WTC11 (cell line): ENCODE measurements at regions not wholly inside any gene's neighbourhood (a gene's known extent, or its start where the extent isn't known, plus 50 kb on each side); places are given as distances from the start of the nearest gene placed in this dataset.

Experiments used
- ATAC-seq: fragments of 200-7000 bp; cut with Tn5 transposase; 2 replicates; pipeline ENCODE4 v1.10.0; 2021; ENCODE audit warnings: mild to moderate bottlenecking, moderate library complexity
- CTCF ChIA-PET: fragments of 300-600 bp; sonication (Branson Sonifier 250); formaldehyde crosslinking; loops from one replicate; lab custom pipeline; 2021; ENCODE audit warnings: antibody characterized with exemption; lab: Charles Lee
- POLR2A ChIA-PET: fragments of 350-600 bp; sonication (Branson Sonifier 250); formaldehyde crosslinking; loops from one replicate; lab custom pipeline; 2021; ENCODE audit warnings: antibody characterized with exemption; lab: Charles Lee
- DNase-seq: peaks from one replicate; pipeline ENCODE4 v3.0.0; 2021; ENCODE audit warnings: low spot score
- H3K27ac Mint-ChIP-seq: 2 replicates; pipeline ENCODE4 v1.8.0; 2021; ENCODE audit warnings: mixed read lengths
- H3K27me3 Mint-ChIP-seq: 2 replicates; pipeline ENCODE4 v1.8.0; 2021; ENCODE audit warnings: low read depth, mild to moderate bottlenecking, moderate library complexity, mixed read lengths
- H3K36me3 Mint-ChIP-seq: 2 replicates; pipeline ENCODE4 v1.8.0; 2021; ENCODE audit warnings: mixed read lengths
- H3K4me1 Mint-ChIP-seq: 2 replicates; pipeline ENCODE4 v1.8.0; 2022; ENCODE audit warnings: mixed read lengths
- H3K4me3 Mint-ChIP-seq: 2 replicates; pipeline ENCODE4 v1.8.0; 2021; ENCODE audit warnings: mild to moderate bottlenecking, moderate library complexity, mixed read lengths
- H3K9me3 Mint-ChIP-seq: 2 replicates; pipeline ENCODE4 v1.8.0; 2021; ENCODE audit warnings: mixed read lengths
- CBFB ChIP-seq: sonication (generic); formaldehyde crosslinking; IDR thresholded peaks from 2 replicates; pipeline ENCODE4 v1.8.1; 2022; ENCODE audit warnings: mild to moderate bottlenecking, low read depth, missing genetic modification reagents
- CREM ChIP-seq: sonication (generic); formaldehyde crosslinking; IDR thresholded peaks from 2 replicates; pipeline ENCODE4 v1.8.1; 2022; ENCODE audit warnings: mild to moderate bottlenecking, missing genetic modification reagents, moderate library complexity
- EMX1 ChIP-seq: fragments of 250-450 bp; sonication (Bioruptor Pico); IDR thresholded peaks from 2 replicates; pipeline ENCODE4 v1.8.0; 2021; ENCODE audit warnings: mild to moderate bottlenecking
- ESRRA ChIP-seq: sonication (generic); formaldehyde crosslinking; IDR thresholded peaks from 2 replicates; pipeline ENCODE4 v1.8.1; 2022; ENCODE audit warnings: mild to moderate bottlenecking, missing genetic modification reagents, borderline replicate concordance
- GRHL2 ChIP-seq: fragments of 250-450 bp; sonication (Bioruptor Pico); IDR thresholded peaks from 2 replicates; pipeline ENCODE4 v1.8.0; 2022; ENCODE audit warnings: mild to moderate bottlenecking, moderate library complexity; ENCODE audit not compliant: insufficient replicate concordance, severe bottlenecking
- HMGA2 ChIP-seq: fragments of 250-450 bp; sonication (Bioruptor Pico); IDR thresholded peaks from 2 replicates; pipeline ENCODE4 v1.4.0; 2021; ENCODE audit warnings: mild to moderate bottlenecking, moderate library complexity
- IRF2 ChIP-seq: sonication (generic); formaldehyde crosslinking; IDR thresholded peaks from 2 replicates; pipeline ENCODE4 v1.8.0; 2022; ENCODE audit warnings: low read depth, missing genetic modification reagents, borderline replicate concordance
- NFYB ChIP-seq: sonication (generic); formaldehyde crosslinking; conservative IDR thresholded peaks from 2 replicates; pipeline ENCODE4 v1.8.0; 2022; ENCODE audit warnings: low read depth, missing genetic modification reagents
- NR1H2 ChIP-seq: sonication (generic); formaldehyde crosslinking; IDR thresholded peaks from 2 replicates; pipeline ENCODE4 v1.9.0; 2021; ENCODE audit warnings: mild to moderate bottlenecking, moderate library complexity, missing genetic modification reagents
- RORB ChIP-seq: fragments of 250-450 bp; sonication (Bioruptor Pico); IDR thresholded peaks from 2 replicates; pipeline ENCODE4 v1.9.0; 2021; ENCODE audit warnings: mild to moderate bottlenecking
- TEAD1 ChIP-seq: sonication (generic); formaldehyde crosslinking; IDR thresholded peaks from 2 replicates; pipeline ENCODE4 v1.8.0; 2022; ENCODE audit warnings: mild to moderate bottlenecking, missing genetic modification reagents
- ZNF121 ChIP-seq: sonication (generic); formaldehyde crosslinking; IDR thresholded peaks from 2 replicates; pipeline ENCODE4 v1.8.0; 2023; ENCODE audit warnings: missing genetic modification reagents
- ZNF138 ChIP-seq: sonication (generic); formaldehyde crosslinking; conservative IDR thresholded peaks from 2 replicates; pipeline ENCODE4 v1.8.1; 2022; ENCODE audit warnings: mild to moderate bottlenecking, moderate library complexity, missing genetic modification reagents
- ZNF219 ChIP-seq: sonication (generic); formaldehyde crosslinking; IDR thresholded peaks from 2 replicates; pipeline ENCODE4 v1.8.0; 2023; ENCODE audit warnings: missing genetic modification reagents, mild to moderate bottlenecking, borderline replicate concordance
- ZNF317 ChIP-seq: sonication (generic); formaldehyde crosslinking; IDR thresholded peaks from 2 replicates; pipeline ENCODE4 v1.8.1; 2023; ENCODE audit warnings: low read depth, mild to moderate bottlenecking, moderate library complexity, missing genetic modification reagents, borderline replicate concordance
- ZNF396 ChIP-seq: fragments of 250-450 bp; sonication (Bioruptor Pico); IDR thresholded peaks from 2 replicates; pipeline ENCODE4 v1.8.0; 2021; ENCODE audit warnings: mild to moderate bottlenecking, moderate library complexity, borderline replicate concordance
- TF ChIP-seq, protein P1 (sequence below): fragments of 250-450 bp; sonication (Bioruptor Pico); IDR thresholded peaks from 2 replicates; pipeline ENCODE4 v1.9.0; 2021; ENCODE audit warnings: mild to moderate bottlenecking, borderline replicate concordance
- TF ChIP-seq, protein P2 (sequence below): sonication (generic); formaldehyde crosslinking; IDR thresholded peaks from 2 replicates; pipeline ENCODE4 v1.8.0; 2023; ENCODE audit warnings: missing genetic modification reagents
- TF ChIP-seq, protein P3 (sequence below): fragments of 200-600 bp; IDR thresholded peaks from 2 replicates; pipeline ENCODE4 v1.8.0; 2022; ENCODE audit warnings: antibody characterized with exemption
- TF ChIP-seq, protein P4 (sequence below): sonication (generic); formaldehyde crosslinking; IDR thresholded peaks from 2 replicates; pipeline ENCODE4 v1.8.1; 2022; ENCODE audit warnings: missing genetic modification reagents, borderline replicate concordance
- TF ChIP-seq, protein P5 (sequence below): sonication (generic); formaldehyde crosslinking; IDR thresholded peaks from 2 replicates; pipeline ENCODE4 v1.8.1; 2023; ENCODE audit warnings: mild to moderate bottlenecking, missing genetic modification reagents, moderate library complexity
- TF ChIP-seq, protein P6 (sequence below): sonication (generic); formaldehyde crosslinking; IDR thresholded peaks from 2 replicates; pipeline ENCODE4 v1.8.0; 2023; ENCODE audit warnings: mild to moderate bottlenecking, missing genetic modification reagents

DNA sequence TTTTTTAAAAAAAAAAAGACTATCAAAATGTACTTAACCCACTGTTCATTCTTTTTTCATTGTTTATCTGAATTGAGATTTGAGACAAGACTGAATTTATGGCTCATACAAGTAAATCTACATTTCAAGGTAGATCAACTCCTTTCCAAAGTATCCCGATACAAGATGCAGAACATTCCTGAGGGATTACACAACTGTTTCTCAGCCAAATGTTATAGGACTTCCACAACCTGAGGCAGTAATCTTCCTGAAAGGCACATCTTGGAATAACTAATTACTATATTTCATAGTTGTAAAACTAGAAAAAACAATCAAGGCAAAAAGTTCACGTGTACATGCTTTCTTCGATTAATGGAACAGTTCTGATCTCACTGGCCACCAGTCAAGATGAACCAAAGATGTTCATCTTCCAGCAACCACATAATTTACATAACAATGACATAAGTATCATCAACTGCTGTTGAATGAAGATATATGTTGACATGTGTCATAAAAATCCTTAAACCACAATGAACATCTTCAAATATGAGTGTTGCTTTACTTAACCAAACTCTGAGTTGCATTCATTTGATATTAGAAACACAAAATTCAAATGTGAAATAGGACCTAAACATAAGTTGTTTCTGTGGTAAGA, 225.2 kb upstream of the DKK2 start:
- Mint-ChIP-seq H3K27ac (no peak overlapping the region), H3K27me3 (no peaks in the 10 kb centered on the region), H3K4me3 (no peak overlapping the region), H3K36me3 (no peaks in the 10 kb centered on the region), H3K9me3 (no peaks in the 10 kb centered on the region), H3K4me1 (peaks cover 8% of the 10 kb centered on the region)
- TF ChIP-seq TEAD1 = no peak
- TF ChIP-seq GRHL2 (CRISPR knock-in tag) = no peak
- TF ChIP-seq, protein P1, sequence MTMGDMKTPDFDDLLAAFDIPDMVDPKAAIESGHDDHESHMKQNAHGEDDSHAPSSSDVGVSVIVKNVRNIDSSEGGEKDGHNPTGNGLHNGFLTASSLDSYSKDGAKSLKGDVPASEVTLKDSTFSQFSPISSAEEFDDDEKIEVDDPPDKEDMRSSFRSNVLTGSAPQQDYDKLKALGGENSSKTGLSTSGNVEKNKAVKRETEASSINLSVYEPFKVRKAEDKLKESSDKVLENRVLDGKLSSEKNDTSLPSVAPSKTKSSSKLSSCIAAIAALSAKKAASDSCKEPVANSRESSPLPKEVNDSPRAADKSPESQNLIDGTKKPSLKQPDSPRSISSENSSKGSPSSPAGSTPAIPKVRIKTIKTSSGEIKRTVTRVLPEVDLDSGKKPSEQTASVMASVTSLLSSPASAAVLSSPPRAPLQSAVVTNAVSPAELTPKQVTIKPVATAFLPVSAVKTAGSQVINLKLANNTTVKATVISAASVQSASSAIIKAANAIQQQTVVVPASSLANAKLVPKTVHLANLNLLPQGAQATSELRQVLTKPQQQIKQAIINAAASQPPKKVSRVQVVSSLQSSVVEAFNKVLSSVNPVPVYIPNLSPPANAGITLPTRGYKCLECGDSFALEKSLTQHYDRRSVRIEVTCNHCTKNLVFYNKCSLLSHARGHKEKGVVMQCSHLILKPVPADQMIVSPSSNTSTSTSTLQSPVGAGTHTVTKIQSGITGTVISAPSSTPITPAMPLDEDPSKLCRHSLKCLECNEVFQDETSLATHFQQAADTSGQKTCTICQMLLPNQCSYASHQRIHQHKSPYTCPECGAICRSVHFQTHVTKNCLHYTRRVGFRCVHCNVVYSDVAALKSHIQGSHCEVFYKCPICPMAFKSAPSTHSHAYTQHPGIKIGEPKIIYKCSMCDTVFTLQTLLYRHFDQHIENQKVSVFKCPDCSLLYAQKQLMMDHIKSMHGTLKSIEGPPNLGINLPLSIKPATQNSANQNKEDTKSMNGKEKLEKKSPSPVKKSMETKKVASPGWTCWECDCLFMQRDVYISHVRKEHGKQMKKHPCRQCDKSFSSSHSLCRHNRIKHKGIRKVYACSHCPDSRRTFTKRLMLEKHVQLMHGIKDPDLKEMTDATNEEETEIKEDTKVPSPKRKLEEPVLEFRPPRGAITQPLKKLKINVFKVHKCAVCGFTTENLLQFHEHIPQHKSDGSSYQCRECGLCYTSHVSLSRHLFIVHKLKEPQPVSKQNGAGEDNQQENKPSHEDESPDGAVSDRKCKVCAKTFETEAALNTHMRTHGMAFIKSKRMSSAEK = no peak
- TF ChIP-seq IRF2 (CRISPR knock-in tag) = no peak
- TF ChIP-seq ZNF317 (CRISPR knock-in tag) = no peak
- TF ChIP-seq, protein P2, sequence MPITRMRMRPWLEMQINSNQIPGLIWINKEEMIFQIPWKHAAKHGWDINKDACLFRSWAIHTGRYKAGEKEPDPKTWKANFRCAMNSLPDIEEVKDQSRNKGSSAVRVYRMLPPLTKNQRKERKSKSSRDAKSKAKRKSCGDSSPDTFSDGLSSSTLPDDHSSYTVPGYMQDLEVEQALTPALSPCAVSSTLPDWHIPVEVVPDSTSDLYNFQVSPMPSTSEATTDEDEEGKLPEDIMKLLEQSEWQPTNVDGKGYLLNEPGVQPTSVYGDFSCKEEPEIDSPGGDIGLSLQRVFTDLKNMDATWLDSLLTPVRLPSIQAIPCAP = no peak
- TF ChIP-seq RORB (CRISPR knock-in tag) = no peak
- TF ChIP-seq ZNF219 (CRISPR knock-in tag) = no peak
- no peak for TF ChIP-seq NFYB (CRISPR knock-in tag)
- no peak for TF ChIP-seq EMX1 (CRISPR knock-in tag)
- no peak for TF ChIP-seq ZNF121 (CRISPR knock-in tag)
- no peak for TF ChIP-seq HMGA2 (CRISPR knock-in tag)
- TF ChIP-seq, protein P3, sequence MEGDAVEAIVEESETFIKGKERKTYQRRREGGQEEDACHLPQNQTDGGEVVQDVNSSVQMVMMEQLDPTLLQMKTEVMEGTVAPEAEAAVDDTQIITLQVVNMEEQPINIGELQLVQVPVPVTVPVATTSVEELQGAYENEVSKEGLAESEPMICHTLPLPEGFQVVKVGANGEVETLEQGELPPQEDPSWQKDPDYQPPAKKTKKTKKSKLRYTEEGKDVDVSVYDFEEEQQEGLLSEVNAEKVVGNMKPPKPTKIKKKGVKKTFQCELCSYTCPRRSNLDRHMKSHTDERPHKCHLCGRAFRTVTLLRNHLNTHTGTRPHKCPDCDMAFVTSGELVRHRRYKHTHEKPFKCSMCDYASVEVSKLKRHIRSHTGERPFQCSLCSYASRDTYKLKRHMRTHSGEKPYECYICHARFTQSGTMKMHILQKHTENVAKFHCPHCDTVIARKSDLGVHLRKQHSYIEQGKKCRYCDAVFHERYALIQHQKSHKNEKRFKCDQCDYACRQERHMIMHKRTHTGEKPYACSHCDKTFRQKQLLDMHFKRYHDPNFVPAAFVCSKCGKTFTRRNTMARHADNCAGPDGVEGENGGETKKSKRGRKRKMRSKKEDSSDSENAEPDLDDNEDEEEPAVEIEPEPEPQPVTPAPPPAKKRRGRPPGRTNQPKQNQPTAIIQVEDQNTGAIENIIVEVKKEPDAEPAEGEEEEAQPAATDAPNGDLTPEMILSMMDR = no peak
- no peak for TF ChIP-seq CBFB (CRISPR knock-in tag)
- no peak for TF ChIP-seq ZNF396 (CRISPR knock-in tag)
- TF ChIP-seq NR1H2 = no peak
- no peak for TF ChIP-seq ZNF138 (CRISPR knock-in tag)
- no peak for TF ChIP-seq ESRRA (CRISPR knock-in tag)
- TF ChIP-seq, protein P4, sequence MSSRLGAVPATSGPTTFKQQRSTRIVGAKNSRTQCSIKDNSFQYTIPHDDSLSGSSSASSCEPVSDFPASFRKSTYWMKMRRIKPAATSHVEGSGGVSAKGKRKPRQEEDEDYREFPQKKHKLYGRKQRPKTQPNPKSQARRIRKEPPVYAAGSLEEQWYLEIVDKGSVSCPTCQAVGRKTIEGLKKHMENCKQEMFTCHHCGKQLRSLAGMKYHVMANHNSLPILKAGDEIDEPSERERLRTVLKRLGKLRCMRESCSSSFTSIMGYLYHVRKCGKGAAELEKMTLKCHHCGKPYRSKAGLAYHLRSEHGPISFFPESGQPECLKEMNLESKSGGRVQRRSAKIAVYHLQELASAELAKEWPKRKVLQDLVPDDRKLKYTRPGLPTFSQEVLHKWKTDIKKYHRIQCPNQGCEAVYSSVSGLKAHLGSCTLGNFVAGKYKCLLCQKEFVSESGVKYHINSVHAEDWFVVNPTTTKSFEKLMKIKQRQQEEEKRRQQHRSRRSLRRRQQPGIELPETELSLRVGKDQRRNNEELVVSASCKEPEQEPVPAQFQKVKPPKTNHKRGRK = no peak
- ATAC-seq (no peak), DNase-seq (no peak)
- ChIA-PET CTCF (no interaction called here), POLR2A (no interaction called here)

DNA sequence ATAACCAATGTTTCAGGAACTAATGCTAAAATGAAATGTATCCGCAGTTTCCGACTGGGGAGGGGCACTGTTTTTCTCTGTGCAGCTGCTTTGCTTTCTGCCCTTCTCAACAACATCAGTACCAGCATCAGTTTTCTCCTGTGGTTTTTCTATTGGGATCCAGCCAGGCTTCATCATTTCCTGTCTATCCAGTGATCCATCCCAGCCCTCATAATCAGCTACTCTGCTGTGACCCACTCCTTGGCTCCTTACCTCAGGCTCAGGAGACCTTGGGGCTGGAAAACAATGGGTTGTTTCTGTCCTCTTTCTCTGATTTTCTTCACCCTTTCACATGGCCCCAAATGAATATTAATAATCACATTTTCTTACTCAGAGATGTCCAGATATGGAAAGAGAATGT, 222.2 kb upstream of the DKK2 start:
- no peak overlapping the region for H3K27ac Mint-ChIP-seq
- H3K36me3 Mint-ChIP-seq = no peaks in the 10 kb centered on the region
- ATAC-seq = no peak
- no peak overlapping the region for H3K4me3 Mint-ChIP-seq
- no peak for DNase-seq
- no peaks in the 10 kb centered on the region for H3K27me3 Mint-ChIP-seq
- H3K9me3 Mint-ChIP-seq = no peaks in the 10 kb centered on the region
- ChIA-PET CTCF (no interaction called here), POLR2A (no interaction called here)
- H3K4me1 Mint-ChIP-seq = peaks cover 4% of the 10 kb centered on the region
- TF ChIP-seq, protein P5, sequence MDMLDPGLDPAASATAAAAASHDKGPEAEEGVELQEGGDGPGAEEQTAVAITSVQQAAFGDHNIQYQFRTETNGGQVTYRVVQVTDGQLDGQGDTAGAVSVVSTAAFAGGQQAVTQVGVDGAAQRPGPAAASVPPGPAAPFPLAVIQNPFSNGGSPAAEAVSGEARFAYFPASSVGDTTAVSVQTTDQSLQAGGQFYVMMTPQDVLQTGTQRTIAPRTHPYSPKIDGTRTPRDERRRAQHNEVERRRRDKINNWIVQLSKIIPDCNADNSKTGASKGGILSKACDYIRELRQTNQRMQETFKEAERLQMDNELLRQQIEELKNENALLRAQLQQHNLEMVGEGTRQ (CRISPR knock-in tag) = no peak
- TF ChIP-seq CBFB (CRISPR knock-in tag) (no peak), ZNF121 (CRISPR knock-in tag) (no peak), CREM (CRISPR knock-in tag) (no peak), NFYB (CRISPR knock-in tag) (no peak)
- TF ChIP-seq, protein P6, sequence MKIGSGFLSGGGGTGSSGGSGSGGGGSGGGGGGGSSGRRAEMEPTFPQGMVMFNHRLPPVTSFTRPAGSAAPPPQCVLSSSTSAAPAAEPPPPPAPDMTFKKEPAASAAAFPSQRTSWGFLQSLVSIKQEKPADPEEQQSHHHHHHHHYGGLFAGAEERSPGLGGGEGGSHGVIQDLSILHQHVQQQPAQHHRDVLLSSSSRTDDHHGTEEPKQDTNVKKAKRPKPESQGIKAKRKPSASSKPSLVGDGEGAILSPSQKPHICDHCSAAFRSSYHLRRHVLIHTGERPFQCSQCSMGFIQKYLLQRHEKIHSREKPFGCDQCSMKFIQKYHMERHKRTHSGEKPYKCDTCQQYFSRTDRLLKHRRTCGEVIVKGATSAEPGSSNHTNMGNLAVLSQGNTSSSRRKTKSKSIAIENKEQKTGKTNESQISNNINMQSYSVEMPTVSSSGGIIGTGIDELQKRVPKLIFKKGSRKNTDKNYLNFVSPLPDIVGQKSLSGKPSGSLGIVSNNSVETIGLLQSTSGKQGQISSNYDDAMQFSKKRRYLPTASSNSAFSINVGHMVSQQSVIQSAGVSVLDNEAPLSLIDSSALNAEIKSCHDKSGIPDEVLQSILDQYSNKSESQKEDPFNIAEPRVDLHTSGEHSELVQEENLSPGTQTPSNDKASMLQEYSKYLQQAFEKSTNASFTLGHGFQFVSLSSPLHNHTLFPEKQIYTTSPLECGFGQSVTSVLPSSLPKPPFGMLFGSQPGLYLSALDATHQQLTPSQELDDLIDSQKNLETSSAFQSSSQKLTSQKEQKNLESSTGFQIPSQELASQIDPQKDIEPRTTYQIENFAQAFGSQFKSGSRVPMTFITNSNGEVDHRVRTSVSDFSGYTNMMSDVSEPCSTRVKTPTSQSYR (CRISPR knock-in tag) = no peak
